Karpas-422 (cell line): ENCODE measurements at regions not wholly inside any gene's neighbourhood (a gene's known extent, or its start where the extent isn't known, plus 50 kb on each side); places are given as distances from the start of the nearest gene placed in this dataset.
"Not testable (repeated sequence)": the region's sequence is repeated elsewhere in the genome, so short reads cannot be mapped to it uniquely, and the experiment has no call there.

Source experiments
- DNase-seq: peaks from one replicate; pipeline ENCODE4 v3.0.0-alpha.2; 2015
- H2AFZ ChIP-seq: fragments of 200-600 bp; sonication (generic); 2 replicates; pipeline ENCODE4 v1.6.1; 2014; ENCODE audit warnings: antibody characterized with exemption, low read length, mixed read lengths
- H3K27ac ChIP-seq: fragments of 200-600 bp; sonication (generic); 2 replicates; pipeline ENCODE4 v1.5.1; 2014; ENCODE audit warnings: mild to moderate bottlenecking, low read length, moderate library complexity
- H3K27me3 ChIP-seq: fragments of 200-600 bp; sonication (generic); 2 replicates; pipeline ENCODE4 v1.6.1; 2014; ENCODE audit warnings: low read length, mixed read lengths
- H3K36me3 ChIP-seq: fragments of 200-600 bp; sonication (generic); 2 replicates; pipeline ENCODE4 v1.6.1; 2014; ENCODE audit warnings: low read length, mixed read lengths; ENCODE audit not compliant: insufficient read depth
- H3K4me1 ChIP-seq: fragments of 200-600 bp; sonication (generic); 2 replicates; pipeline ENCODE4 v1.6.1; 2014; ENCODE audit warnings: mild to moderate bottlenecking, low read length, mixed read lengths
- H3K4me2 ChIP-seq: fragments of 200-600 bp; sonication (generic); 2 replicates; pipeline ENCODE4 v1.6.1; 2014; ENCODE audit warnings: low read length, low read depth, mild to moderate bottlenecking; ENCODE audit not compliant: poor library complexity, severe bottlenecking
- H3K4me3 ChIP-seq: fragments of 200-600 bp; sonication (generic); 2 replicates; pipeline ENCODE4 v1.5.1; 2014; ENCODE audit warnings: mild to moderate bottlenecking, antibody characterized with exemption, low read length, mixed read lengths
- H3K79me2 ChIP-seq: fragments of 200-600 bp; sonication (generic); 2 replicates; pipeline ENCODE4 v1.6.1; 2014; ENCODE audit warnings: mild to moderate bottlenecking, low read length, mixed read lengths
- H3K9ac ChIP-seq: fragments of 200-600 bp; sonication (generic); 2 replicates; pipeline ENCODE4 v1.6.0; 2014; ENCODE audit warnings: low read length
- H3K9me2 ChIP-seq: fragments of 200-600 bp; sonication (generic), shearing (Covaris generic); replicated peaks from 2 replicates; pipeline ENCODE4 v1.6.0; 2014; ENCODE audit warnings: mild to moderate bottlenecking, low read length, moderate library complexity; ENCODE audit not compliant: insufficient read depth
- H3K9me3 ChIP-seq: fragments of 300-700, 200-600 bp; sonication (generic); 2 replicates; pipeline ENCODE4 v1.6.1; 2014; ENCODE audit warnings: low read length, mixed read lengths
- H4K20me1 ChIP-seq: fragments of 200-600 bp; sonication (generic); 2 replicates; pipeline ENCODE4 v1.6.1; 2014; ENCODE audit warnings: mild to moderate bottlenecking, antibody characterized with exemption, low read length, low read depth; ENCODE audit not compliant: insufficient read depth

DNA sequence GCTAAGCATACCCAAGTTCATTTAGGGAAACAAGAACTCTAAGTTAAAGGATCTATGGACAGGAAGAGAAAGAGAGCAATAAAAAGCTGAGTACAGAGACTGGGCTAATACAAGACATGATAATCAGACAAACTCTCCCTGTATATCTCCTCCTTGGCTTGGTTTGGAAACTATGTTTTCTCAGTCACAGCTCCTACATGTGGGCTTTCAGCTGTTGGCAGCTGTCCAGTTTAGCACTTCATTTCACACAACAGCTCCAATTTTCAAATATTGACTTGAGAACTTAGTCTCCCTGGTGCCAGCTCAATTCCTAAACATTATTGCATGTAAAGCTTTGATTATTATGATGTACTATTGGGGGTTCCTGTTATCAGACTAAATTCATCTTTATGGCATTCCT is 222.8 kb upstream of the OBI1 start:
- Histone ChIP-seq H3K9me2 (no peaks in the 10 kb centered on the region), H3K27ac (no peak overlapping the region), H3K9me3 (no peaks in the 10 kb centered on the region), H3K79me2 (no peaks in the 10 kb centered on the region), H3K4me2 (no peak overlapping the region), H3K9ac (no peak overlapping the region), H2AFZ (no peak overlapping the region), H3K4me3 (no peak overlapping the region), H3K27me3 (no peaks in the 10 kb centered on the region), H3K36me3 (no peaks in the 10 kb centered on the region), H3K4me1 (no peaks in the 10 kb centered on the region), H4K20me1 (no peaks in the 10 kb centered on the region)
- DNase-seq, result no peak

DNA sequence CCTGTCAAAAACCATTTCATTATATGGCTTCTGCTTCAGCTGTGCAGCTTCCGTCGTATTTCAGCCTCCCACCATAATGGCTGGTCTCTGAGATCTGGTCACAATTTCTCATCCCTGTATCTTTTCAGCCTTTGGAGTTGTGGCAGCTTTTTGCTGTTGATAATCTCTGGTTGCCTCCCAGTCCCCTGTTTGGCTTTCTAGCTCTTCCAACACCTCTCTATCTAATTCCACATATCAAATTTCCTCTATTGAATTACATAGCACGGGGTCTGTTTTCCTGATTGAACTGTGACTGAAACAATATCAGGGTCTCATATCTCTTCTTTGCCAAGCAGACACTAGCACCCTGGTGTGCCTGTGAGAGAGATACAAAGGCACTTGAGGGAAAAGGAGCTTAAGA is 222.1 kb upstream of the OBI1 start:
- no peaks in the 10 kb centered on the region for H3K9me3 ChIP-seq
- DNase-seq, result no peak
- H3K9me2 ChIP-seq, result no peaks in the 10 kb centered on the region
- no peak overlapping the region for H3K27ac ChIP-seq
- H3K79me2 ChIP-seq, result no peaks in the 10 kb centered on the region
- H3K4me1 ChIP-seq, result no peaks in the 10 kb centered on the region
- H3K4me3 ChIP-seq, result no peak overlapping the region
- H3K9ac ChIP-seq, result no peak overlapping the region
- H3K36me3 ChIP-seq, result no peaks in the 10 kb centered on the region
- no peaks in the 10 kb centered on the region for H4K20me1 ChIP-seq
- H2AFZ ChIP-seq, result no peak overlapping the region
- H3K27me3 ChIP-seq, result no peaks in the 10 kb centered on the region
- H3K4me2 ChIP-seq, result no peak overlapping the region

DNA sequence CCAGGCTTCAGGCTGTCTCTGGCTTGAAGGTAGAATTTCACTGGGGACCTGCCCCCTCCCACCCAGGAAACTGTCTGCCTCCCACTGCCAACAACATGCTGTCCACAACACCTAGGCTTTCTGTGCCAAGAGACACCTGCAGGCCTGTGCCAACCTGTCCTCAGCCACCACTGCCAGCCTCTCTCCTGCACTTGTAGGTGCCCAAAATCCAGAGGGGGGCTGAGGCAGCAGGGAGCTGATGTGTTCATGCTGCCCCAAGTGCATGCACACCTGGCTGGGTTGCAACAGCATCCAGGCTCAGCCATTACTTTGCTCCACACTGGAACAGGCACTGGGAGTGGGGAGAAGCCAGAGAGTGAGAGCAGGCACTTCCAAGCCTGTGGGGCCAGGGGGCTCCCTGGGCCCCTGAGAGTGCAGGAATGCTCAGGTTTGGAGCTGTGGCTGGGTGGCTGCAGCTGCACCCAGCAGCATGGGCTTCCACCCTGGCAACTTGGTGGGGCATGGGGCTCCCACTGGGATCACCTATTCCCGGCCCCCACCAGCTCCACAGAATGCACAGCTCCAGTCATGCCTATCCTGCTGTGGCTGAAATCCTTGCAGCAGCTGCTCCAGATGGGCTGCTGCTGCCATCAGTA is 218.1 kb upstream of the OBI1 start:
- Histone ChIP-seq H3K9me2 (no peaks in the 10 kb centered on the region), H3K4me3 (no peak overlapping the region), H3K9me3 (no peaks in the 10 kb centered on the region), H3K27me3 (no peaks in the 10 kb centered on the region), H3K4me1 (no peaks in the 10 kb centered on the region), H3K27ac (no peak overlapping the region), H3K79me2 (no peaks in the 10 kb centered on the region), H4K20me1 (no peaks in the 10 kb centered on the region), H2AFZ (no peak overlapping the region), H3K4me2 (no peak overlapping the region), H3K36me3 (no peaks in the 10 kb centered on the region), H3K9ac (no peak overlapping the region)
- no peak for DNase-seq

DNA sequence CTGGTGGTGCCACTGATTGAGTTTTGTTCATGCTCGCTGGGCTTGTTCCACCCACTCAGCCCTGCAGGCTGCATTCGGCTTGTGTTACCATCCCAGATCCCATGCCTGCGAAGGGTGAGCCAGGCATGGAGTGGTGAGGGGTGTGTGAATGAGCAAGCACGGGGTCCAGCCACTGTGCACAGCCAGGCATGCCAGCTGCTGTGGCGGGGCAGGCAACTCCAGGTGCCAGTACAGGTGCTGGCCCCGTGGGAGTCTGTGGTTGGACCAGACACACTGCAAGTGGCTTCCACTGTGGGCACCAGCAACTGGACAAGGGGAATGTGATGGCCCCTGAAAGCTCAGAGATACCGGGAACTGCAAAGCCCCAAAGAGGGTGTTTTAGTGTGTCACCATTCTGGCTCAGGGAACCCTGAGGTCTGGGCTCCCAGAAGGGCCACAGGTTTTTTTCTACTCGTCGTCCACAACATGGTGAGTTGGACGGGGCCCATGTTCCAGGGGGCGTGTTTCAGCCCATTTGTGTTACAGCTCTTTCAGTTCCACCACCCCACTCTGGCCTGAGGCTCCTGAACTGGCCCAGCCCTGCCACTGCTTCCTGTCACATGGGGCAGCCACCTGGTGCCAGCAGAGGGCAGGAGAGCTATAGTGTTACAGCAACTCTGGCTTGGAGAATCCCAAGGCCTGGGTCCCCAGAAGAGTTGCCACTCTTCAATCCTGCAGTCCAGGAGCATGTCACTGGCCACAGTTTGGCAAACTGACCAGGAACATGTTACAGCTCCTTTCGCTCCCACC is 217.0 kb upstream of the OBI1 start:
- Histone ChIP-seq H3K4me1 (no peaks in the 10 kb centered on the region), H3K9me3 (no peaks in the 10 kb centered on the region), H3K36me3 (no peaks in the 10 kb centered on the region), H3K9me2 (no peaks in the 10 kb centered on the region), H3K4me3 (no peak overlapping the region), H4K20me1 (no peaks in the 10 kb centered on the region), H2AFZ (no peak overlapping the region), H3K27ac (no peak overlapping the region), H3K27me3 (no peaks in the 10 kb centered on the region), H3K79me2 (no peaks in the 10 kb centered on the region), H3K9ac (no peak overlapping the region), H3K4me2 (no peak overlapping the region)
- DNase-seq, result peak; percentile 78

DNA sequence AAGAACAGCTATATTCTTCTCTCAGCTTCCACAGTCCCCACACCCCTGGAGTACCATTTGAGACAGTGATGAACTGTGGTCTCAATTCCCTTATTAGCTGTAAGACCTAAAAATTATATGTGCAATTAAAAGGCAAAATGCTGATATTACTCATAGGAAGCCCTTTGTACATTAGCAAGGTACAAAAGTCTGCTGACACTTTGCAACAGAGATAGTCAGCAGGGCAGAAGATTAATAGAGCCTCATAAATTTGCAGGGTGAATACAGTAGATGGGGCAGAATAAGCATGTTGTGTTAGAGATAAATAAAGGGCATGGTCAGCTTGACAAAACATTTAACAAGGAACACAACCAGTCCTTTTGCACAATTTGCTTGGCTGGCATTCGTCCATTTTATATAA is 210.0 kb upstream of the OBI1 start:
- no peaks in the 10 kb centered on the region for H3K9me3 ChIP-seq
- no peaks in the 10 kb centered on the region for H3K4me1 ChIP-seq
- no peak overlapping the region for H3K9ac ChIP-seq
- no peaks in the 10 kb centered on the region for H3K27me3 ChIP-seq
- H3K4me2 ChIP-seq, result no peak overlapping the region
- no peak overlapping the region for H2AFZ ChIP-seq
- DNase-seq, result no peak
- H3K79me2 ChIP-seq, result no peaks in the 10 kb centered on the region
- H4K20me1 ChIP-seq, result no peaks in the 10 kb centered on the region
- no peak overlapping the region for H3K27ac ChIP-seq
- no peaks in the 10 kb centered on the region for H3K36me3 ChIP-seq
- no peak overlapping the region for H3K4me3 ChIP-seq
- no peaks in the 10 kb centered on the region for H3K9me2 ChIP-seq

DNA sequence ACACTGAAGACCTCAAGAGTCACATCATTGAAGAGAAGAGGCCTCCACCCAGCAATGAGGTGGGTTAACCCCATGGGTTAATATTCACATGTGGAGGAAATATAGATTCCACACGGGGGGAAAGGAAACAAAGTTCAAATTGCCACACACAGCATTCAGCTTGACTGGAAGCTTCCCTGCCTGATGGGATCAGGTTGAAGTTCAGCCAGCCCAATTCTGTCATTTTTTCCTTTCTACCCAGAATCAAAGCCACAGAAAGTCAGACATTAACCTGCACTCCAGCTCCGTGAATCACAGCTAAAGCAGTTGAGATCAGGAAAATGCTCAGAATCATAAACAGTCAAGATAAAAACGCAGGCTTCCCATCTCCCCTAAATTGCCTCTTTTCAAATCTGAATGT is 208.7 kb upstream of the OBI1 start:
- no peak for DNase-seq
- no peaks in the 10 kb centered on the region for H4K20me1 ChIP-seq
- H3K4me3 ChIP-seq, result no peak overlapping the region
- no peaks in the 10 kb centered on the region for H3K9me2 ChIP-seq
- no peaks in the 10 kb centered on the region for H3K9me3 ChIP-seq
- H3K4me1 ChIP-seq, result no peaks in the 10 kb centered on the region
- H3K4me2 ChIP-seq, result no peak overlapping the region
- H3K27ac ChIP-seq, result no peak overlapping the region
- no peaks in the 10 kb centered on the region for H3K36me3 ChIP-seq
- H3K79me2 ChIP-seq, result no peaks in the 10 kb centered on the region
- no peak overlapping the region for H3K9ac ChIP-seq
- H2AFZ ChIP-seq, result no peak overlapping the region
- H3K27me3 ChIP-seq, result no peaks in the 10 kb centered on the region

DNA sequence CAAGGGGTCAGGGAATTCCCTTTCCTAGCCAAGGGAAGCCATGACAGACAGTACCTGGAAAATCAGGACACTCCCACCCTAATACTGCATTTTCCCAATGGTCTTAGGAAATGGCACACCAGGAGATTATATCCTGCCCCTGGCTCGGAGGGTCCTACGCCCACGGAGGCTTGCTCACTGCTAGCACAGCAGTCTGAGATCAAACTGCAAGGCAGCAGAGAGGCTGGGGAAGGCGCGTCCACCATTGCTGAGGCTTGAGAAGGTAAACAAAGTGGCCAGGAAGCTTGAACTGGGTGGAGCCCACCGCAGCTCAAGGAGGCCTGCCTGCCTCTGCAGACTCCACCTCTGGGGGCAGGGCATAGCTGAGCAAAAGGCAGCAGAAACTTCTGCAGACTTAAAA is 207.1 kb upstream of the OBI1 start:
- H3K27ac ChIP-seq, H3K79me2 ChIP-seq, H3K4me3 ChIP-seq, H3K9ac ChIP-seq, DNase-seq, H3K4me2 ChIP-seq, H3K9me2 ChIP-seq, H3K27me3 ChIP-seq, H3K9me3 ChIP-seq, H4K20me1 ChIP-seq, H3K36me3 ChIP-seq, H2AFZ ChIP-seq, H3K4me1 ChIP-seq: not testable (repeated sequence)

DNA sequence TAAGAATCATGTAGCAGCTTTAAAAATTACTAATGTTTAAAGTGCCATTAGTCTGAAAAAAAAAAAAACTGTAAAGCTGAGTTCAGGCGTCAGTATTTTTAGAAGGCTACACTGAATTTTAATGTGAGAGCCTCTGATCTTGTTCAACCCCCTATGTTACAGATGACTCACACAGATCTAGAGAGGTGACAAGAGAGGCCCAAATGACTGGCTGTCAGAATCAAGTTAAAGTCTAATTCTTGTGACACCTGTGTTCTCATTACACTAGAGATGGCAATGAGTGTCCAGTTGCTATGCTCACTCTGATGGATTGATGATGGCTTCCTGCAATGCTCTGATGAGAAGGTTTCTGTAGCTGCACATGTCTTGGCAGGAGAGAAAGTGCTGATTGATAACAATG is 203.5 kb upstream of the OBI1 start:
- DNase-seq, result no peak
- Histone ChIP-seq H3K36me3 (no peaks in the 10 kb centered on the region), H3K9ac (no peak overlapping the region), H3K27ac (no peak overlapping the region), H3K9me3 (no peaks in the 10 kb centered on the region), H3K9me2 (no peaks in the 10 kb centered on the region), H4K20me1 (no peaks in the 10 kb centered on the region), H3K27me3 (no peaks in the 10 kb centered on the region), H3K4me1 (no peaks in the 10 kb centered on the region), H3K4me2 (no peak overlapping the region), H3K4me3 (no peak overlapping the region), H3K79me2 (no peaks in the 10 kb centered on the region), H2AFZ (no peak overlapping the region)
